GM19025 (cell line): ENCODE measurements at regions not wholly inside any gene's neighbourhood (a gene's known extent, or its start where the extent isn't known, plus 50 kb on each side); places are given as distances from the start of the nearest gene placed in this dataset.
"Not testable (repeated sequence)": the region's sequence is repeated elsewhere in the genome, so short reads cannot be mapped to it uniquely, and the experiment has no call there.

Source experiments
- ATAC-seq: cut with Tn5 transposase; IDR thresholded peaks from one replicate; pipeline ENCODE4 v1.9.1; 2021; ENCODE audit warnings: mild to moderate bottlenecking, low read depth, moderate library complexity; ENCODE audit not compliant: unreplicated experiment

DNA sequence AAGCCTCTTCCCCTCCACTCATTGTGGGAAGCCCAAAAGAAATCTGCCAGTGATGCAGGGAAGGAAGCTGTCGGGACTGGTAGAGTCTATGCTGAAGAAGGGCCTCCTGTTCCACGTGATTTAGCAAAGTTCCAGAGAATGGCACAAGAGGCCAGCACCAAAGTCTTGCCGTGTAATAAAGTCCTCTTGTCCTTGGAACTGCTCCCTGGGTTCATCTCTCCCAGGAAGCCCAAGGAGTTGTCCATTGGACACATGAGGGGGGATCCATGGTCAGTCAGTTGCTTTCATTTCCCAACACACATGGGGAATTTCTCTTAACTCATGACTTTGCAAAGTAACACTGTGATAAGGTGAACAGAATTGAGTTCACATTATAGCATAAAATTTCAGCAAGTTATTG, 116.1 kb upstream of the RAB4A start:
- ATAC-seq, result no peak

DNA sequence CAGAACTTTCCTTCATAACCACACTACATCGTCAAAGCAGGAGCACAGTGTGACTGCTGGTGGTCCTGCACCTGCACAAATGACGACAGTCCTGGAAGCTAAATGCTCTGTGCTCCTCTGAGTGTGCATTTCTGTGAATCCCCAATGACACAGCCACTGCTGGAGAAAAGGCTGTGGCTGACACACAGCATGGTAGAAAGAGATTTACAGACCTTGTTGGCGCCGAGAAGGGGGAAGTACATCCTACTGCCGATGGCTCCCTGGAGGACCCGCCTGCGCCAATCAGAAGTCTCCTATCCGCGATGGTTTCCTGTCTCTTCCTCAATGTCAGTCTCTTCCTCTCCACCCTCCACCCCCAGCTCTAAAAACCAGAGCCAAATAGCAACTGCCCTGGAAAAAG, 115.4 kb upstream of the RAB4A start:
- no peak for ATAC-seq

DNA sequence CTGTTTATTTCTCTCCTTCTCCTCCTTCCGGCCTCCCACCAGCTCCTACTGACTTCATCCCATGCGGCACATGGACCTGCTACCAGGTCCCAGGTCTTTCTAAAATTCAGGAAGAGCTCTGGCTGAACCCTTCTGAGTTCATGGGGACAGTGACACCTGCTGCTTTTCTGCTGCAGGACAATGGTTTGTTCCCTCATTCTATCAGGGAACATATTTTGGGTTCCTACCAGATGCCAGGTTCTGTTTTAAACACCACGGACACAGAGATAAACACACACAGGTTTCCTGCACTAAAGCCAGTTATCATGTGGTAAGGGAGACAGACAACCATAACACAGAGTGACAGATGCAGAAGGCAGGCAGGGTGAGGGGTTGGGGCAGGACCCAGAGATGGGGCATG, 114.0 kb upstream of the RAB4A start:
- no peak for ATAC-seq

- no peak for ATAC-seq
Observed at GRCh38 chr1:229157480-229157879, 113.4 kb upstream of the RAB4A start.

DNA sequence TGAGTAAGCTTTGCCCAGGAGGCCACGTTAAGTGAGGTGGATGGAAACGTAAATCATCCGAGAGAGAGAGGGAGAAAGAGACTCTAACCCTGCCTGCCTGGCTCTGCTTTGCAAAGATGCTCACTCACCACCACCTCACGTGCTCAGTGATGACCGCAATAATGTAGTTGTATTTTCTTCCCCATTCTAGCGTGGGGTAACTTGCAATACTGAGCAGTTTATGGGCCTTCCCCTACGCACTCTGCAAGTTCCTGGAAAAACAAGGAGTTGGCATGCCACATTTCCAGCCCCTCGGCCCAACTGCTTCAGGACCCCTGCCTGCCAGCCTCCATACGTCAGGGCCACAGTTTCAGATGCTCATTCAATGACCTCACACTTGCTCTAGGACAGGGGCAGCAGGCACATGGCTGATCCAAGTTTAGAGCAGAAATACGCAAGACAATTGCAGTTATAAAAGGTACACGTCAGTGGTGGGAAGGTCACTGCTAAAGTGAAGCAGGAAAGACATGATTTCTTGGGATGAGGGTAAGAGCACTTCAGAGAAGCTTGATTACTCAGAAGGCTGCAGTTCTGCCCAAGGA, 112.5 kb upstream of the RAB4A start:
- ATAC-seq, result no peak

DNA sequence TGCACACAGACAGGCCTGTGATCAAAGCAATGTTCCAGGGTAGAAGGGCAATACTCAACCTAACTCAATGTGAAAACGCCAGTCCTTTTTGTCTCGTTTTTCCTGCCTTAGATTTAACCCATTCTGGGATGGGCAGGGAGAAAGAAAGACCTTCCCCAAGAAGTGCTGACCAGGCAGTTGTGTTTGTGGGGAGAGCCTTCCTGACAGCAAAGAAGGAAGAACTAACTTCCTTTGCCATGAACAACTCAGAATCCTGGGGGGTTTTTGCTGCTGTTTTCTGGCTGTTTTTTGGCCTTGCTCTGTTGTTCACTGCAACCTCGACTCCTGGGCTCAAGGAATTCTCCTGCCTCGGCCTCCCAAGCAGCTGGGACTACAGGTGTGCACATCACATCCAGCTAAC, 112.0 kb upstream of the RAB4A start:
- no peak for ATAC-seq

GRCh38 chr1:229159668-229160544, 111.0 kb upstream of the RAB4A start:
- no peak for ATAC-seq

- ATAC-seq, result no peak
Observed at GRCh38 chr1:229161740-229162139, 109.2 kb upstream of the RAB4A start.

DNA sequence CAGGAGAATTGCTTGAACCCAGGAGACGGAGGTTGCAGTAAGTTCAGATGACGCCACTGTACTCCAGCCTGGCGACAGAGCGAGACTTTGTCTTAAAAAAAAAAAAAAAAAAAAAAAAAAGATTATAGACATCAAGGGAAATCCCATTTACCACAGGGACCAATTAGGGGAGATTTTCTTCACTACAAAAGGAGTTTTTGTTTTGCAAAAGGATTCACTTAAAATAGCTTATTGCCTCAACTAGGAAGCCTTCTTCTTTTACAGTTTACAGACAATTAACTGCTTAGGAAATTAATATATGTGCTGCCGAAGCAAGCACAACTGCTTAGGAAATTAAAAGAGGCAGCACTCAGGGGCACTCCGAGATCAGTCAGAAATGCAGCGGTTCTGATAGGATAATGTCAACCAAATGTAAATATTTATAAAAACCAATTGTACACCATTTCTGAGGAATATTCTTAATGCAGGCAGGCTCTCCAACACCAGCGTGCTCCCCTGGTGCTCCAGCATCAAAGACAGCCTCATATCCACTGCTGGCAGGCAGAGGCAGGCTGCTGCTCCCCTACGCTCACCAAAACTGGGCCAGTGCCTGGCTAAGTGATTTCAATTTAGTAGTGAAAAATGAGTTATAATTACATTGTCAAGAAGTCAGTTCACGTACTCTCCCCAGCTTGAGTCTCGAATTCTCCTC, 107.9 kb upstream of the RAB4A start:
- no peak for ATAC-seq

GRCh38 chr1:229164348-229164747, 106.6 kb upstream of the RAB4A start:
- ATAC-seq, result no peak

DNA sequence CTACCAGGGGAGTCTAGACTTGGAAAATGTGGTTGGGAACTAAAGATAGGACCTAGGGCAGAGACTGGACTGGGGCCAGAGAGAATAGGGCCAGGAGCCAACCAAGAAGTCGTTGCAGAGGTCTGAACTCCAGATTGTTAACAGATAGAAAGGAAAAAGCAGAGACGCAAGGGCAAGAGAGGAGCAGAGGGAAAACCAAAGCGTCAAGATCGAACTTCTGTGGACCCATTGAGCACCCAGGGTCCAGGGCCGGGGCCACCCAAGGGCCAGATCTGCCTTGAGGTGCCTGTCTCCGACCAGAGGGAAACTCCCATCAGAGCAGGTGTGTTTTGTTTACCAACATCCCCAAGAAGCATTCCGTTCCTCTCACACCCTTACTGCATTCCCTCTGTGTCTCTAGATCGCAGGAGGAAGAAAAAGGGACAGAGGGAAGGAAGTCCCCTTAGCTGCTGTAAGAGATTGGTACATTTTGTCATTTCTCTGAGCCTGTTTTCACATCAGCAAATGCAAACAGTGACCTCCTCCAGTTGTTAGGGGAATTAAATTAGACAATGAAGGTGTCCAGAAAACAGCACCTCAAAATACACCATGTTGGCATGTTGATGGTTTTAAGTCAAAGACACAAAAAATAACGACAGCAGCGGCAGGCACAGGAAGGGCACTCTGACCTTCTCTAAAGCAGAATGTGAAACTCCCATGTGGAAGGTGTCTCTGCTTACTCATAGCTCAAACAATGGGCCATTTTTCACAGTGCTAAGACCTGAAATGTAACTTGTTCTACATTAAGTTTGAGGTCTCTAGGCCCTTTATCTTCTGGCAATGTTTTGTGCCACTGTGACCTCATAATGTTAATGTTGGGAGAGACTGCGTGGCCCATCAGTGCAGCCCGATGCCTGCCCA, 105.8 kb upstream of the RAB4A start:
- no peak for ATAC-seq

- no peak for ATAC-seq
Observed at GRCh38 chr1:229167318-229167717, 103.6 kb upstream of the RAB4A start.

GRCh38 chr1:229169399-229169798, 101.5 kb upstream of the RAB4A start:
- no peak for ATAC-seq

DNA sequence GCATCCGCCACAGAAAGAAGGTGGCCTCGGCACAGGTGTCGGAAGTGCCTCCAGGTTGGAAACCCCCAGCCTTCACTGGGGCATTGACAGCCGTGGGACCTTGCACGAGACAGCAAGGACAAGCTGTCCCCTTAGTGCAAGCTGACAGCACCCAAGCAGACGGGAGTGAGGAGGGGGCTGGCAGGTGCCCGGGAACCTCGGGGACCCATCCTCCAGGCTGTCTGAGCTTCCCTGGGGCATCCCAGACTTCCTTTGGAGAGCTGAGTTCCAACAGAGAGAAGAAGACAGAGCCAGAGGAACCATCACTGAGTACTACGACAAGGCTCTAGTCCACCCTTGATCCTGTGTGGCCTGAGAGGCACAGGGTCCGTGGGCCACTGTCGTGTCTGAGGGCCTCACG, 100.6 kb upstream of the RAB4A start:
- no peak for ATAC-seq

DNA sequence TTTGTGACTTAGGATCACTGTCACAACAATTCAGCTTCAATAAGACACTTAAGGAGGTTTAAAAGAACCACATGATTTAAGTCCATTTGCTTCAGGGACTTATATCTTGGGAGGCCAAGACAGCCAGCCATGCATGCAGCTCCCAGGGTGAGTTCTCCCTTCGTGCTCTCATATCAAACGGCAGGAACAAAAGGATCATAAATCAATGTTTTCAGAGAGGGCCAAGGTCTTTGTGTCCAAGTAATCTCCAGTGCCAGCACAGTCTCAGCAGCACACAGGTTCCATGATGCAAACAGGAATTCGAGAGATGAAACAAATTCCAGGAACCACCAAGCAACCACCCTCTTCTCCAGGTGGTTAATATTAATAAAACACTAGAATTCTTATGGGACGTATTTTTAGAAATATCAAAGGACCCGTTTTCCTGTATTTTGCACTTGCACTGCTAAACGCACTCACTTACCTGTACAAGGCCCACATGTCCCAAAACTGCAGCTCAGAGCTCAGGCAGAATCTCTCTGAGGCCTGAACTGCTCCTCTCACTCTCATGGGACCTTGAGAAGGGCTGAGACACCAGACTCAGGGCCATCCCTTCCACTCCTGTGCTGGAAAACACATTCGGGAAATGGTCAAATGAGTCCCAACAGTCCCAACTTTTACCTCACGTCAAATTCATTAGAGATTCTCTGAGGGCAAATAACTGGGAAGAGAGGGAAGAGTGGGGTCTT, 100.0 kb upstream of the RAB4A start:
- ATAC-seq, result no peak

- ATAC-seq, result no peak
Observed at GRCh38 chr1:229171934-229172333, 99.0 kb upstream of the RAB4A start.

DNA sequence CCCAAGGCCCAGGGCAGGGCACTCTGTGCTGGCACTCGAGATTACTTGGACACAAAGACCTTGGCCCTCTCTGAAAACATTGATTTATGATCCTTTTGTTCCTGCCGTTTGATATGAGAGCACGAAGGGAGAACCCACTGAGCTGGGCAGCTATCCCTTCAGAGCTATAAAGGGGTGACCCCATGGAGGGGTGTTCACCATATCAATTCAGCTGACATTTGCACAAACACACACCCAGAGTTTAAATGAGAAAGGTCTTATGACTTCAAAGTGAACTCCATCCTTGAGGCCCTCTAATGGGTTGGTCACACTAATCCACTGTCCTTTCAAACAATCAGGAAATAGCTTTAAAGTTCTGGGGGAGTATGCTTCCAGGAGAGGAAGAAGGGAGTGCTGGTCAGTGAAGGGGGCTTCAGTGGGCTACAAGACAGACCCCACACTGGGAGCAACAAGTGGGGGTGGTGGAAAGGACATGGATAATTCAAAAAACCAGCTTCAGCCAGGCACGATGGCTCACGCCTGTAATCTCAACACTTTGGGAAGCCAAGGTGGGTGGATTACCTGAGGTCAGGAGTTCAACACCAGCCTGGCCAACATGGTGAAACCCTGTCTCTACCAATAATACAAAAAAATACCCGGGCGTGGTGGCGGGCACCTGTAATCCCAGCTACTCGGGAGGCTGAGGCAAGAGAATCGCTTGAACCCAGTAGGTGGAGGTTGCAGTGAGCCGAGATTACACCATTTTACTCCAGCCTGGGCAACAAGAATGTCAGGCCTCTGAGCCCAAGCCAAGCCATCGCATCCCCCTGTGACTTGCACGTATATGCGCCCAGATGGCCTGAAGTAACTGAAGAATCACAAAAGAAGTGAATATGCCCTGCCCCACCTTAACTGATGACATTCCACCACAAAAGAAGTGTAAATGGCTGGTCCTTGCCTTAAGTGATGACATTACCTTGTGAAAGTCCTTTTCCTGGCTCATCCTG, 97.1 kb upstream of the RAB4A start:
- not testable (repeated sequence) for ATAC-seq

GRCh38 chr1:229175297-229175696, 95.6 kb upstream of the RAB4A start:
- ATAC-seq, result not testable (repeated sequence)

GRCh38 chr1:229176457-229176856, 94.5 kb upstream of the RAB4A start:
- not testable (repeated sequence) for ATAC-seq
